Vagina (tissue), 2 donors: ENCODE measurements at regions not wholly inside any gene's neighbourhood (a gene's known extent, or its start where the extent isn't known, plus 50 kb on each side); places are given as distances from the start of the nearest gene placed in this dataset.

Experiments used
- DNase-seq, 2 donors: peaks; one replicate each; pipeline ENCODE4 v3.0.0-alpha.2; 2017; ENCODE audit errors: extremely low spot score in 2 of 2
- H3K27ac ChIP-seq: fragments of 200-600 bp; sonication (generic); one replicate; pipeline ENCODE4 v1.5.1; 2019
- H3K27me3 ChIP-seq: fragments of 200-600 bp; sonication (generic); one replicate; pipeline ENCODE4 v1.5.1; 2019
- H3K36me3 ChIP-seq, 2 donors: fragments of 200-600 bp; sonication (generic); one replicate each; pipeline ENCODE4 v1.5.1; 2017 to 2019
- H3K4me1 ChIP-seq: fragments of 200-600 bp; sonication (generic); one replicate; pipeline ENCODE4 v1.5.1; 2019
- H3K4me3 ChIP-seq, 2 donors: fragments of 200-600 bp; sonication (generic); 1 replicate in 1 of 2; 2 replicates in 1 of 2; pipeline ENCODE4 v1.5.1; 2016 to 2019
- H3K9me3 ChIP-seq: fragments of 200-600 bp; sonication (generic); one replicate; pipeline ENCODE4 v1.5.1; 2019
- POLR2A ChIP-seq, 2 donors: fragments of 450-650 bp; IDR thresholded peaks; one replicate each; pipeline ENCODE4 v1.6.1; 2017; ENCODE audit warnings: antibody characterized with exemption in 2 of 2, mild to moderate bottlenecking in 2 of 2, moderate library complexity in 2 of 2
- POLR2AphosphoS5 ChIP-seq, 2 donors: sonication (generic); formaldehyde crosslinking; IDR thresholded peaks; one replicate each; pipeline ENCODE4 v1.9.0; 2017; ENCODE audit warnings: antibody characterized with exemption in 2 of 2, mild to moderate bottlenecking in 2 of 2, low read depth in 1 of 2; ENCODE audit not compliant: insufficient read depth in 1 of 2
- intact Hi-C: fragments of 100-400 bp; cut with DNase I; formaldehyde crosslinking; loops from one replicate; pipeline ENCODE4 v1.15.1; 2023
- TF ChIP-seq, protein P1 (sequence below), 3 experiments: fragments of 450-650 bp in 2 of 3; fragments of 200-600 bp in 1 of 3; sonication (generic) in 1 of 3; IDR thresholded peaks; one replicate each; pipeline ENCODE4 v1.5.1; 2017 to 2019; ENCODE audit warnings: antibody characterized with exemption in 3 of 3, mild to moderate bottlenecking in 2 of 3, moderate library complexity in 2 of 3

DNA sequence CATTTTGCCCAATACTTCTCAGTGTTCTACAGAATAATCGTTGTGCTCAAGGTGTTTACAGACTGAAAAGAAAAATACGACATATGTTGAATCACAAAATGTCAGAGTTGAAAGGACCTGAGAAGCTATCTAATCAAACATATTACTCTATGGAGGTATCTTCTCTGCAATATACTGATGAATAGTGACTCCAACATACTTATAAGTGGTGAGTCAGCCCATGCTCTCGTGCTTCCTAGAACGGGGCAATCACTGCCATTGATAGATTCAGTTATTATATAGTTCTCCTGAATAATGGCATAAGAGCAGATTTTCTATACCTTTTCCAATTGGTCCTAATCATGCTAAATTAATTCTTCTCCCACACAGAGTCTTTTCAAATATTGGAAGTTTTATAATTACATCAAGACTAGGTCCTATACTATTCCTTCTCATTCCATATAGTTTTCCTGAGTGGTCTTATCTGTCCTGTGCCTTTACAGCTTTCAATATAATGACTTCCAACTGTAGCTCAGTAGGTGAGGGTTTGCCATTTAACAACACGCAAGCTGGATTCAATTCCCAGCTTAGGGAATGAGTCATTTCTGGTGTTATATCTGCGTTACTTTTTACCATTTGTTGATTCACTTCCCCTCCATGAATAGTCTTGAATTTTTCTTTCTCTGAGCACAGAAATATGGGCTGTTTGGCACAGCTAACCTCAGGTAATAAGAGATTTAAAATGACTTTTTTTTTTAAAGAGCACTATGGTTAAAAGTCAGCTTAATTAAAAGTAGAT is 81.1 kb downstream of the PLK2 start:
- Histone ChIP-seq H3K4me1 (no peaks in the 10 kb centered on the region), H3K27me3 (no peaks in the 10 kb centered on the region), H3K9me3 (no peaks in the 10 kb centered on the region), H3K27ac (no peak overlapping the region), H3K36me3 (no peaks in the 10 kb centered on the region), H3K4me3 (no peak overlapping the region)
- DNase-seq, result no peak
- TF ChIP-seq POLR2AphosphoS5 (IDR thresholded peaks at IDR 0.05; ENCODE audit: insufficient read depth in 1 of 2, low read depth in 1 of 2), result no peak
- no peak for TF ChIP-seq POLR2A (IDR thresholded peaks at IDR 0.05)
- TF ChIP-seq, protein P1, sequence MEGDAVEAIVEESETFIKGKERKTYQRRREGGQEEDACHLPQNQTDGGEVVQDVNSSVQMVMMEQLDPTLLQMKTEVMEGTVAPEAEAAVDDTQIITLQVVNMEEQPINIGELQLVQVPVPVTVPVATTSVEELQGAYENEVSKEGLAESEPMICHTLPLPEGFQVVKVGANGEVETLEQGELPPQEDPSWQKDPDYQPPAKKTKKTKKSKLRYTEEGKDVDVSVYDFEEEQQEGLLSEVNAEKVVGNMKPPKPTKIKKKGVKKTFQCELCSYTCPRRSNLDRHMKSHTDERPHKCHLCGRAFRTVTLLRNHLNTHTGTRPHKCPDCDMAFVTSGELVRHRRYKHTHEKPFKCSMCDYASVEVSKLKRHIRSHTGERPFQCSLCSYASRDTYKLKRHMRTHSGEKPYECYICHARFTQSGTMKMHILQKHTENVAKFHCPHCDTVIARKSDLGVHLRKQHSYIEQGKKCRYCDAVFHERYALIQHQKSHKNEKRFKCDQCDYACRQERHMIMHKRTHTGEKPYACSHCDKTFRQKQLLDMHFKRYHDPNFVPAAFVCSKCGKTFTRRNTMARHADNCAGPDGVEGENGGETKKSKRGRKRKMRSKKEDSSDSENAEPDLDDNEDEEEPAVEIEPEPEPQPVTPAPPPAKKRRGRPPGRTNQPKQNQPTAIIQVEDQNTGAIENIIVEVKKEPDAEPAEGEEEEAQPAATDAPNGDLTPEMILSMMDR (IDR thresholded peaks at IDR 0.05), result no peak
- intact Hi-C loops, result no loop called here

DNA sequence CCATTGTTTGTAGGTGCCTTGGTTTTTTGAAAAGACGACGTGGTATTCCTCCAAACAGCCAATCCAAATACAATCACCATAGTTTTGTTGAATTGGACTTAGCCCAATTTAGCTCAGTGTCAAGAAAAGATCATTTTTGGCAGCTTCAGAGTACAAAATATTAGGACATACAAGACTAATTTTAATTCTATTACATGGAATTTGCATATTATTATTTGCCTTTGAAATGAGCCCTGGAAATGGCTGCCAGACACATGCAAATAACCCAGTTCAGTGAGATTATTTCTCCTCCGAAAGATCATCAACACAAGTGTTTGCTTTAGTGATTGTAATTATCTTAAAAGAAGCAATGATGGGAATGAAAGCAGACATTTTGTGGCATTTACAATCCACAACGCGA is 89.3 kb downstream of the PLK2 start:
- no peak overlapping the region for H3K27ac ChIP-seq
- TF ChIP-seq POLR2AphosphoS5 (IDR thresholded peaks at IDR 0.05; ENCODE audit: insufficient read depth in 1 of 2, low read depth in 1 of 2) (no peak), POLR2A (IDR thresholded peaks at IDR 0.05) (no peak)
- TF ChIP-seq, protein P1 (IDR thresholded peaks at IDR 0.05), result no peak
- H3K27me3 ChIP-seq, result no peaks in the 10 kb centered on the region
- no peak for DNase-seq
- H3K9me3 ChIP-seq, result no peaks in the 10 kb centered on the region
- H3K36me3 ChIP-seq, result no peaks in the 10 kb centered on the region
- intact Hi-C loops, result no loop called here
- no peak overlapping the region for H3K4me3 ChIP-seq
- no peaks in the 10 kb centered on the region for H3K4me1 ChIP-seq

DNA sequence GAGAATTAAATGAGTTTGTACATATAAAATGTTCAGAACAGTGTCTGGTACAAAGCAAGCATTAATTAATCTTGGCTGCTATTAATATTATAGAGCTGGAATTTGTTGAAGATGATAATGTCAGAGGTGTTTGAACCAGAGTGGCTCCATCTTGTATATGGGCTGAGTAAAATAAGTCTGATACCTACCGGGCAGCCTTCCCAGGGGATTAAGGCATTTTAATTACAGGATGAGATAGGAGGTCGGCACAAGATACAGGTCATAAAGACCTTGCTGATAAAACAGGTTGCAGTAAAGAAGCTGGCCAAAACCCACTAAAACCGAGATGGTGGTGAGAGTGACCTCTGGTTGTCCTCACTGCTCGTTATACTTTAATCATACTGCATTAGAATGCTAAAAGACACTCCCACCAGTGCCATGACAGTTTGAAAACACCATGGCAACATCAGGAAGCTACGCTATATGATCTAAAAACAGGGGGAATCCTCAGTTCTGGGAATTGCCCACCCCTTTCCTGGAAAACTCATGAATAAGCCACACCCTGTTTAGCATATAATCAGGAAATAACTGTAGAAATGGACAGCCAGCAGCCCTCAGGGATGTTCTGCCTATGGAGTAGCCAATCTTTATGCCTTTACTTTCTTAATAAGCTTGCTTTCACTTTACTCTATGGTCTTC is 90.2 kb downstream of the PLK2 start:
- intact Hi-C loops, result no loop called here
- no peaks in the 10 kb centered on the region for H3K4me1 ChIP-seq
- DNase-seq, result no peak
- TF ChIP-seq, protein P1 (IDR thresholded peaks at IDR 0.05), result no peak
- TF ChIP-seq POLR2AphosphoS5 (IDR thresholded peaks at IDR 0.05; ENCODE audit: insufficient read depth in 1 of 2, low read depth in 1 of 2), result no peak
- no peak for TF ChIP-seq POLR2A (IDR thresholded peaks at IDR 0.05)
- H3K36me3 ChIP-seq, result no peaks in the 10 kb centered on the region
- H3K9me3 ChIP-seq, result no peaks in the 10 kb centered on the region
- no peak overlapping the region for H3K4me3 ChIP-seq
- no peak overlapping the region for H3K27ac ChIP-seq
- H3K27me3 ChIP-seq, result no peaks in the 10 kb centered on the region

DNA sequence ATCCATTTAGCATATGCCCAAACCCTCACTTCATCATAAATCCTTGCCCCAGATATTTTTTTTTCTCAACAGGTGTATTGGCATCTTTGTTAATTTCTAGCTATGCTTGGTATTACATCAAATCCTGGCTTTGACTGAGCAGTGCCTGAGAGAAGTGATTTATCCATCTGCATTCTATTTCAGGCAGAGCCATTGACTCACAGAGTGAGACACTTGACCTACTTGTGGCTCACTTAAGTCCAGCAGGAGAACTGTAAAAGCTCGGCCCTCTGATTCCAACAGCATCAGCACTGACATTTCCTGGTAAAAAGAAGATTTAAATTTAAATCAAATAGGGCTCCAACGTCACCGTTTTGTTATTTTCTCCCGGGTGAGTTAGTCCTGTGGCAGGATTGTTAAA is 93.4 kb downstream of the PLK2 start:
- no peak for TF ChIP-seq POLR2A (IDR thresholded peaks at IDR 0.05)
- TF ChIP-seq, protein P1 (IDR thresholded peaks at IDR 0.05), result no peak
- no peak for TF ChIP-seq POLR2AphosphoS5 (IDR thresholded peaks at IDR 0.05; ENCODE audit: insufficient read depth in 1 of 2, low read depth in 1 of 2)
- no peak for DNase-seq
- intact Hi-C loops, result no loop called here
- no peaks in the 10 kb centered on the region for H3K27me3 ChIP-seq
- no peaks in the 10 kb centered on the region for H3K9me3 ChIP-seq
- no peak overlapping the region for H3K27ac ChIP-seq
- no peaks in the 10 kb centered on the region for H3K36me3 ChIP-seq
- no peak overlapping the region for H3K4me3 ChIP-seq
- H3K4me1 ChIP-seq, result no peaks in the 10 kb centered on the region

DNA sequence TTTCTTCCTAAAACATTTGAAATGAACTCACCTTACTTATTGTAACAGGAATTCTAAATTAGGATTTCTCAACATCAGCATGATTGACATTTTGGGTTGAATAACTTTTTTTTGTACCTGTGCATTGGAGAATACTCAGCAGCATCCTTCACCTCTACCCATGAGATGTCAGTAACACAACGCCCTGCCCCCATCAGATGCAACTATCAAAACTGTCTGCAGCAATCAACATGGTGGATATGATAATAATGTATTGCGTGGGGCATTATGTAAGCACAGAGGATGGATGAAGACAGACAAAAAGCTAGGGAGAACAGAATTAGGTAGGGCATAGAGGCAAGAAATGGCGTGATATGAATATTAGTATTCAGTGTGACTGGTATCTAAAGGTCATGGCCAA is 94.1 kb downstream of the PLK2 start:
- Histone ChIP-seq H3K27me3 (no peaks in the 10 kb centered on the region), H3K36me3 (no peaks in the 10 kb centered on the region), H3K4me3 (no peak overlapping the region), H3K27ac (no peak overlapping the region), H3K4me1 (no peaks in the 10 kb centered on the region), H3K9me3 (no peaks in the 10 kb centered on the region)
- no peak for DNase-seq
- intact Hi-C loops, result no loop called here
- TF ChIP-seq POLR2AphosphoS5 (IDR thresholded peaks at IDR 0.05; ENCODE audit: insufficient read depth in 1 of 2, low read depth in 1 of 2) (no peak), POLR2A (IDR thresholded peaks at IDR 0.05) (no peak)
- TF ChIP-seq, protein P1 (IDR thresholded peaks at IDR 0.05), result no peak
